RKO (cell line): ENCODE measurements at regions not wholly inside any gene's neighbourhood (a gene's known extent, or its start where the extent isn't known, plus 50 kb on each side); places are given as distances from the start of the nearest gene placed in this dataset.
A peak's percentile ranks its signal among the peaks of the same experiment; 100 is the strongest.
"Not testable (repeated sequence)": the region's sequence is repeated elsewhere in the genome, so short reads cannot be mapped to it uniquely, and the experiment has no call there.

Experiments used
- DNase-seq: peaks from one replicate; pipeline ENCODE4 v3.0.0-alpha.2; 2016; ENCODE audit warnings: low spot score

DNA sequence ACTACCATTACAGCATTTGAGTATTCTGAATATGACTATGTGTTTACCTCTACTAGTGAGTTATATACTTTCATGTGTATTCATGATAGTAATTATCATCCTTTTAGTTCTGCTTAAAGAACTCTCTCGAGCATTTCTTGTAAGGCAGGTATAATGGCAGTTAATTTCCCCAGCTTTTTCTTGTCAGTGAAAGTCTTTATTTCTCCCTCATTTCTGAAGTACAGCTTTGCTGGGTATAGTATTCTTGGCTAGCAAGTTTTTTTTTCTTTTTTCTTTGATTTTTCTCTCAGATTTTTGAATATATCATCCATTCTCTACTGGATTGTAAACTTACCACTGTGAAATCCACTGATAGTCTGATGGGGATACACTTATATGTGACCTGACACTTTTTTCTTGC is 165.9 kb upstream of the ARHGAP5 start:
- DNase-seq, result no peak

DNA sequence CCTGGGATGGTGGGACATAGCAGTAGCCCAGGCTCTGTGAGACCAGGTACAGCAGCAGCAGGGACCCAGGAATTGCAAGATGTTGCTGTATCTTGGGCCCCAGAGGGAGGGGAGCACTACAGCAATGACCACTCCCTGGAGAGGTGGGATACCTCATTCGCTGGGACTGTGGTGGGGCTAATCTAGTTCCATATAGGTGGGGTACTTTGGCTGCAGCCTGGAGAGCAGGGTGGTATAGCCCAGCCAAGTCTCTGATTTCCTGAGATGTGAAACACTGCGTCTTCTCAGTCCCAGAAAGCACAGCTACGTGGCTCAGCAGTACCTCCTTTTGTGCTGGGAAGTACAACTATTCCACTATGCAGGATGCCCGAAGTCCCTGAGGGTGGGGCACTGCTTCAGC is 163.7 kb upstream of the ARHGAP5 start:
- no peak for DNase-seq

DNA sequence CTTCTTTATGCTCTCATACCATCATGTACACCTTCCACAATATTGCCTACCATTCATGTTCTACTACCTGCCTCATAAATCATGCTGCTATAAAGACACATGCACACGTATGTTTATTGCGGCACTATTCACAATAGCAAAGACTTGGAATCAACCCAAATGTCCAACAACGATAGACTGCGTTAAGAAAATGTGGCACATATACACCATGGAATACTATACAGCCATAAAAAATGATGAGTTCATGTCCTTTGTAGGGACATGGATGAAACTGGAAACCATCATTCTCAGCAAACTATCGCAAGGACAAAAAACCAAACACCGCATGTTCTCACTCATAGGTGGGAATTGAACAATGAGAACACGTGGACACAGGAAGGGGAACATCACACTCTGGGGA is 158.8 kb upstream of the ARHGAP5 start:
- DNase-seq, result not testable (repeated sequence)

DNA sequence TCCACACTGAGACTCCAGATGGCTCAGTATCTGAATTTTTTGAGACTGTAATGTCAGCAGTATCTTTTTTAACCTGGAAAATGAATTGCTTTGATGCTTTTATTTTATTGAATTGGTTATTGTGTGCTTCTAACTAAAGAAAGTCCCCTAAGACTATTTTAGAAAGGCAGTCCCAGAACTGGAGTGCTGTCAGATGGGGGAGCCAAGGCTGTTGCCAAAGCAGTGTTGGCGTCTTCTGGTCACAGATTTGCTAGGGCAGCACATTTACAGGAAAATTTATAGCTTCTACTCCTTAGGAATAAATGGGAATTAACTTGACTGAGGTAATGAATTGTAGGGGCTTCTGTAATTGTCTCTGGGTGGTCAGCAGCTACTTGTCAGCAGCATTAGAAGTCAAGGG is 157.1 kb upstream of the ARHGAP5 start:
- DNase-seq, result no peak

DNA sequence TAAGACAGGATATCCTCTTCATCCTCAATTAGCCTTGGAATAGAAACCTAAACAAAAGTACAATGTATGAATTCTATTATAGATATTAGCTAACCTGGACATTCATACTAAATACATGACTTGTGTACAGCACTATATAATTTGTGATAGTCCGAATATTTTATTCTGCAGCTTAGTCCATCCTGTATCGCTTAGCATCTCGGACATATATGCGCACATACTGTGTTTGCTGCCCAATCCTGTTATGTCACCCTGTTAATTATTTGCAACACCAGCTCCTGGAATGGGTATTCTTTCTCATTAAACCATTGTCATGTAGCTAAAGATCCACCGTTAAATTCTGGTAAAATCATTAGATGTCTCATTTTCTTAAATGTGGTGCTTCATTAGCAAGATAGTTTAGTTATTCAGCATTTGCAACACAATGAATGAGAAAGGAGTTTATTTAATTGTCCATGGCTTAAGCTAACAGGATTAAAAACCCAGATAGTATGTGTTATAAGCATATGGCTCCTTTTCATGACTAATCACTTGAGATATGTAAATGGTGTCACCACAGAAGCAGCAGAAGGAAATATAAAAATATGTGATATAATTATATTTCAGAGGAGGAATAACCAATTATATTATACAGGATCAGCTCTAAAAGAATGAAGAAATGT is 156.0 kb upstream of the ARHGAP5 start:
- no peak for DNase-seq

DNA sequence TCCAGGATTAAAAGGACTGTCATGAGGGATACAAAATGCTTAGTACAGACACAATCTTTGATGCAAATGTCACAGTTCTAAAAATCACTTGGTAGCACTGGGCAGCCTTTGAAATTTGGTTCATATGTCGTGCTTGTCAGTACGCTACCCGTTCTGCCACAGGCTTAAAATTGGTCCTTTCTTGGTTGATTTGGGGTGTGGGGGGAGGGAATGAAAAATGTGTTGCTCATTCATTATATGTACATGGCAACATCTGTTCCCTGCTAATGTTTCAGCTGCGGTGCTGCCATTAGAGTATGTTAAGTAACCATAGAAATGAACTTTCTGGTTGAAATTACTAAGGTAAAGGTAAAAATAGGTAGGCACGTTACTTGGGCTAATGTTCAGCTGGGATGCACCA is 155.4 kb upstream of the ARHGAP5 start:
- no peak for DNase-seq

DNA sequence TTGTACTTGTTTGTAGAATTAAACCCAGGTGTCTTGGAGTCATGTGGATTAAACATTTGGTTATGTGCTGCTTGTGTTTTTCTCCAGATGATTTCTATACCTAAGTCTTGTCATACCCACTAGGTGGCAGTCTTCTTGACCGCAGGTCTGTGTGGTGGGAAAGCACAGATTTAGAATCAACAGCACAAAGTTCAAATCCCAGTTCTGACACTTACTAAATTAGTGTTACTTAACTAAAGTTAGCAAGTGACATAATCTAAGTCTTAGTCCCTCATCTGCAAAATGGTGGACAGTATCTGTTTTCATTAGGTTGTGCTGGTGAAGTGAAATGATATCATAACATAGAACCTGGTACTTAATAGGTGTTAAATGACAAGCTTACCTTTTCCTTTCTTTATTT is 151.0 kb upstream of the ARHGAP5 start:
- DNase-seq, result peak; percentile 77

DNA sequence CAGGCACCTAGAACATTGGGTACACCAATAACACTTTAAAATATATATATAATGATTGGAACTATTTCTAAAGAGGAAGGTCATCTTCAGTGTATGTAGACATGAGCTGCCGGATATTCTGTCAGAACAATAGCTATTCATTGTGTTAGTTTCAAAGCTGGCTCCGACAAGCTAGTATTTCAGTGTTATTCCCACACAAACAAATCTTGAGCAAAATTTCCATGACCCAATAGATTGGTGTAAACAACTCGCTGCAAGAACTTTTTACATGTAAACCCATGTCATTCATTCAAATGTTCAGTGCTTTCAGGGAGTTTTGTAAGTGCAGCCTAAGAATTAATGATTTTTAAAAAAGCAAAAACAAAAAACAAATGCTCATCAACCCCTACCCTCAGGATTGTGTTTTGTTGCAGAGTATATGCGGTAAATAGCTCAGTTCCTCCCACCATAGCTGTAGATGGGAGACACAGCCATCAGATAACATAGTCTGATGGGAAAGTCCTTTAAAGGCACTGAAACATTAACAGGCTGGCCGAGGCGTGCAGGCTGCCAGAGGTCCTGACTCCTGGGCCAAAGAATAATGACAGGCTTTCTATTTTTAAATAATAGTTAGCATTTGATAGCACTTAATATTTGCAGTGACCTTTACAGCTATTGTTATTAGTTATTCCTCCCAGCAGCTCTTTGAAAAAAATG is 150.3 kb upstream of the ARHGAP5 start:
- no peak for DNase-seq

DNA sequence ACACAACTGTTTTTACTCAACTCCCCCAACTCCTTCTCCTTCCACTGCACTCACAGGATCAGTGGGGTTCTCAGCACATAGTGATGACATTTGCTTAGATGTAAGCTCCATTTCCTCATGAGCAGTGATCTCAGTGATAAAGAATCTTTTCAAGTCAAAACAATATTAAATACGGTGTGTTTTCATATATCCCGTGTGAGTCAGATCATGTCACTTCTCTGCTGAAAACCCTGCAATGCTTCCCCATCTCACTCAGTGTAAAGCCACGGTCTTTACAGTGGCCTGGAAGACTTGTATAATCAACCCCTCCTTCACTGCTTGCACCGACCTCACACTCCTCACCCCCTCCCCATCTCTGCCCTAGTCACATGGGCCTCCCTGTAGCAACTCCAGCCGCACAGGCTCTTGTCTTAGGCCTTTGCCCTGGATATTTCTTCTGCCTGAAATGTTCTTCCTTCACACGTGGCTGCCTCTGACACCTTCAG is 149.7 kb upstream of the ARHGAP5 start:
- peak; percentile 80 for DNase-seq

DNA sequence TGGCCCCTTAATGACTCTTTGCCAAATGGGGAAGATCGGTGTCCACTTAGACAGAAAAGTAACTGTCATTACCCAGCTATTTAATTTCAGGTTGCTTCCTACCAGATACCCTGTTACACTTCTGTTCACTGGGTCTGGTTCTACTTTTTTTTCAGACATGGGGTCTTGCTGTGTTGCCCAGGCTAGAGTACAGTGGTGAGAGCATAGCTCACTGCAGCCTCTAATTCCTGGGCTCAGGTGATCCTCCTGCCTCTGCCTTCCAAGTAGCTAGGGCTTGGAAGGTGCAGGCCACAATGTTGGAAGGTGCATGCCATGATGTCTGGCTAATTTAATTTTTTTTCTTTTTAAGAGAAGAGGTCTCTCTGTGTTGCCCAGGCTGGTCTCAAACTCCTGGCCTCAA is 147.0 kb upstream of the ARHGAP5 start:
- no peak for DNase-seq

DNA sequence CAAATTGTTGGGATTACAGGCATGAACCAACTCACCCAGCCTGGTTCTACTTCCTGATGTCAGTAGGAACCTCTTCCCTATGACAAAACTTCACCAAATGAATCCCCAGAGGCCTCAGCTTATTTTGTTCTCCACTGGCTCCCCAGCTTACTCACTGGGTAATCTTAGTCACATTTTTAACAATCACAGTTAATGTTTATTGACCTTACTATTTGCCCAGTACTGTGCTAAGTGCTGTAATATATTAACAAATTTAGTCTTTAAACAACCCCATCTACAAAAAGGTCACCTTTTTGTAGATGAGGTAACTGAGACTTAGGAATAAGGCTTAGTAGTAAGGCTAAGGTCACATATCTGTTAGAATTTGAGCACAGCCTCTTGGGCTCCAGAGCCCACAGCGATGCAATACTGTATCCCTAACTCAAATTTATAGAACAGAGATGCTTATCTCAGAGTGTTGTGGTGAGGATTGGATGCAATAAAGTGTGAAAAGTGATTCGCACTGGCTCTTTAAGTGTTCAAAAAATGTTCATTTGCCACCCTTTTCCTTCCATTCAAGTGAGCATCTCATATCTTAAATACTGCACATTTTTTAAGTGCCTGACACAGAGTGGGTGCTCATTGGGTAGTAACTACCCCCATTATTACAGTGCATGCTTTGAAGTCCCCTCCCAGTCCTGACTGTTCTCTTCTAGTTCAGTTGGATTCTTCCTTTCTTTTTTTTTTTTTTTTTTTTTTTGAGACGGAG is 146.4 kb upstream of the ARHGAP5 start:
- peak; percentile 33 for DNase-seq

DNA sequence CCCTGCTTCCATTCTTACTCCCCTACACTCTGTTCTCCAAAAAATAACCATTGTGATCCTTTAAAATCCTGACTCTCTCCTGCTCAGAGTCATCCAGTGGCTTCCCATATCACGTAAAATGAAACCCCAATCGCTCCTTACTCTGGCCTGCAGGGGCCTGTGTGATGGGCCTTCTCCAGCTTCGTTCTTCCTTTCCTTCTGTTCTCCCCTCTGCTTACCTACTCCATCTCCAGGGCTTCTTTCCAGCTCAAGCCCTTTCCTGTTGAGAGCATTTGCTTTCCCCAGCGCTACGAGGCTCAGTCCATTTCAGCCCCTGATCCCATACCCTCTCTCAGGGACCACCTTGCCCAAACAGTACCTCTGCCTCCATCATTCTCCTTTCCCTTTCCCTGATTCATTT is 144.4 kb upstream of the ARHGAP5 start:
- DNase-seq, result no peak

DNA sequence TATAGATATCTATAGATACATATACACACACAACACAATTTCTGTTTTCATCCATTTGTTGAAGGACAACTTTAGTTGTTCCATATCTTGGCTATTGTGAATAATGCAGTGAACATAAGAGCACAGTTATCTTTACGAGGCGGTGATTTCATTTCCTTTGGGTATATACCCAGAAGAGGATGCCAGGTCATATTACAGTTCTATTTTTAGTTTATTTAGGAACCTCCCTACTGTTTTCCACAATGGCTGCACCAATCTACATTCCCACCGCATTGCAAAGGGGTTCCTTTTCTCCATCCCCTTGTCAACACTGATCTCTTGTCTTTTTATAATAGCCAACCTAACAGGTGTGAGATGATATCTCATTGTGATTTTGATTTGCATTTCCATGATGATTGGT is 143.4 kb upstream of the ARHGAP5 start:
- DNase-seq, result peak; percentile 27

DNA sequence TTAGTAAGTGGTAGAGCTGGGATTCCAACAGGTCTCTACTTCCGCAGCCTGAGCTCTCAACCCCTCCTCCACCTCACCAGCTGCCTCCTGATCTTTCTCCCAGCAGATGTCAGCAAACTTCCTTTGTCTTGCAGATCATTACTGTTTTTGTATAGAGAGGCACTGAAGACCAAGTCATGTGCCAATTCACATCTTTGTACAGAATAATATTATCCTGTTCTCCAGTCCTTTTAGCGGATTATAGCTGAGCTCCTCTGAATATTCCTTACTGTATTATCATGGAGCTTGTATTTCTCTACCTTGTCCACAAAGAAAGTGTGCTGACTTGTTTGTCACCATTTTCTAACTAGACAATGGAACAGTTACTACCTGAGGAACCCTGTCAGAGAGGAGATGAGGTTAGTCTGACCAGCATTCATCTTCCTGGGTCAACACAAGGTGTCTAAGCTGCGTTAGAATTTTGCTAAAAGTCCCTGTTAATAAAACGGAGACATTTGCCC is 142.3 kb upstream of the ARHGAP5 start:
- no peak for DNase-seq

DNA sequence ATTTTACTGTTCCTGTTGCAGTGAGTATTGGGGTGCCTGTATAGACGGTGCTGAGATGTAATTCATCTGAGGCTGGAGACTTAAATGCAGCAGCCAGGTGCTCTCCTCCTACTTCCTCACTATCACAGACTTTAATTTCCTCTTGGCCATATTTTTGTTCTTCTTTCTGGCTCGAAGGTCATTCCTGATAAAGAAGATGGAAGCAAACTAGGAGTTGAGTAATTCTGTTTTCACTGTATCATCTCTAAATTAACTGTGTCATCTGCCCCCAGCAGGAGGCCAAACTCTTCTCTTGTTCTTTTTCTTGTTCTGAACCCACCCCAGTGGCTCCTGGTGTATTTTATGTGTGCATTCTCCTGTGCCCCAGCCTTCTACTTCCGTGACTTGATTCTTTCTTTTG is 141.7 kb upstream of the ARHGAP5 start:
- DNase-seq, result no peak

DNA sequence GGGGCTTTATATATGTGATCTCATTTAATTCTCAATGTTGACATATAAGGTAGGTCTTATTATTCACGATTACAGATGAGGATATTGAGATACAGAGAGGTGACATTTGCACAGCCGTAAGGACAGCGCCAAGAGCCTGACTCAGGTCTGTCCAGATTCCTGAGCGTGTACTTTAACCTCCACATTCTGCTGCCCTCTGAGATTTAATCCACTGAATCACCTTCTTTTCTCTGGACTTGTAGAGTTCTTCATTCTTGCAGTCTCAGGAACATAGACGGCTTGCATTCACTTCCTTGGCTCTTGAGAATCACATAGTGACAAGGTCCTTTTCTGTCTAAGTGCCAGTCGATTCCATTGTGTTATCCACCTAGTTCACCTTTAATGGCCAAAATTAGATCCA is 141.0 kb upstream of the ARHGAP5 start:
- DNase-seq, result no peak

DNA sequence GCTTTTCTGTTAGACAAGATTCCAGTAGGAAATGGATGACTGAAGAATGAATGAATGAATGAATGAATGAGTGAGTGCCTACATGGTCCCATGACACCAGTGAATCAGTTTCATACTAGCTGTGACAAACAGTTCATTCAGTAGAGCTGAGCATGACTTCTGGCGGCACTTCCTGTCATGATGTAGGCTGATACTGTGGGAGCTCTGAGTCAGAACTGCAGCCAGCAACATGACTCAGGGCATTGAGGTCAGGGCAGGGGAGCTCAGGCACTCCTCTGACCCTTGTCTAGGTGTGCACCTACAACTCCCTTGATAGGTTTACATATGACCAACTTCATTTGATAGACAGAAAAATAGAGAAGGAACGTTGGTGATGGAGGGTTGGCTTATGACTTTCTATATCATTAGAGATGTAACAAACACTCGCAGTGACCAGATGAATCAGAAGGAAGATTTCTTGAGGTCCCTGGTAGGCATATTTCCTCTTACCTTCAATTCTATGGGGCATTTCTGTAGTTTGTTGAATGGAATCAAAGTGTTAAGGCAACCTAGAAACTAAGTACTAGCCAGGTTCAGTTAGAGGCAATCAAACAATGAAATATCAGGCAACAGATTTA is 139.3 kb upstream of the ARHGAP5 start:
- peak; percentile 98 for DNase-seq

DNA sequence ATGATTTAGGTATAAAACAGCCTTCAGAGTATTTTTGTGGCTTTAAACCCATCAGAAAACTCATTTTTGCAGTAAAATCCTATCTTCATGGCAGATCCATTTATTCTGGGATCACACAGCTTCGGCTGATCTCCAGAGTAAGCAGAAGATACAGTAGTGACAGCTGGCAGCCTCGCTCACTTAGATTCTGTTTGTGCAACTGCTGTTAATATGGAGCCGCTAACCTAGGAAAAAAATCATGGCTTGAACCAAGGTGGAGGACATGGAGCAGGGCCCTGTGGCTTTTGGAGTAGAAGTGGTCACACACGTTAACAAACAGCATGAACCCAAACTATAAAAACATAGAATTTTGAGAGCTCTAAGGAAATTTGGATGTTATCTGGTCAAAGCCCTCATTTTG is 137.2 kb upstream of the ARHGAP5 start:
- no peak for DNase-seq

DNA sequence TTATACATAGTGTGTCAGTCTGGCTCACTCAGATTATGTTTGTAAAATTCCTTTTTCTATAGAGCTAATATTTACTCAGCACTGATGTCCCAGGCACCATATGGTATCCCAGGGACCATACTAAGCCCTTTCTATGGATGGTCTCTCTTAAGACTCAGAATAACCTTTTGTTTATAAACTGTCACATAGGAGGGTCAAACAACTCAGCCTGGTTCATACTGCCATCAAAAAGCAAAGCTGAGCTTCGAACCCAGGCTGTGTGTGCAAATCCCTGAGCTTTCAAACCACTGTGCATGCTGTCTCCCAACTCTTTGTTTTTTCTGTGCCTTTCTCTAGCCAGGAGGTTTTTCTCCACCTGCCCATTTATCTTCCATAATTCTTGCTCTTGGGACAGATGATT is 135.6 kb upstream of the ARHGAP5 start:
- no peak for DNase-seq

DNA sequence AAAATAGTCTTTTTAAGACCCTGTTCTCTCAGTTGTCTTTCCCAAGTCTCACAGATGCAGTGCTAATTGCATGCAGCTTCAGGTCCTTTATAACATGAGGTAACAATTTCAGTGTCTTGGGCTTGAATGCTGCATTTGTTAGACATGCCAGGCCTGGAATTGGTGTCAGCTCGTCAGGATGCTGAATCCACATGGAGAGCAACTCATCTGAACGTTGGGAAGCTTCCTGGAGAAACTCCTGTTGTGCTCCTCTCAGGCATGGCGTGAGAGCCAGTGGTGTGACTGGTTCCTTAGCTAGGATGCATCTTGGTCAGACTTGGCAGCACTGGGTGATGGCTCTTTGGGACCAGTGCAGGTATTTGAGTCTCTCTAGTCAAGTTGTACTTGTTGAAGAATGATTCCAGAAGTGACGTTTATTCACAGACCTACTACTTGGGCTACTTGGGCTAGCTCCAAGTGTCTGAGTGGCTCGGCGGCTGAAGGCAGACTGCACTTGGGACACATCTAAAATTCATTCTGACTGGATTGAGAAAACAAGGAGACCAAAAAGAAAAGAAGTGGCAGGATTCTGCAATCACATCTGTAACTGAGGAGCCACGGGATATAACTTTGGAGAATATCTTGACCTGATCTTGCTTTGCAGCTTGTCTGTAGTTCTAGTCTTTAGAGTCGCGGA is 134.8 kb upstream of the ARHGAP5 start:
- DNase-seq, result no peak

DNA sequence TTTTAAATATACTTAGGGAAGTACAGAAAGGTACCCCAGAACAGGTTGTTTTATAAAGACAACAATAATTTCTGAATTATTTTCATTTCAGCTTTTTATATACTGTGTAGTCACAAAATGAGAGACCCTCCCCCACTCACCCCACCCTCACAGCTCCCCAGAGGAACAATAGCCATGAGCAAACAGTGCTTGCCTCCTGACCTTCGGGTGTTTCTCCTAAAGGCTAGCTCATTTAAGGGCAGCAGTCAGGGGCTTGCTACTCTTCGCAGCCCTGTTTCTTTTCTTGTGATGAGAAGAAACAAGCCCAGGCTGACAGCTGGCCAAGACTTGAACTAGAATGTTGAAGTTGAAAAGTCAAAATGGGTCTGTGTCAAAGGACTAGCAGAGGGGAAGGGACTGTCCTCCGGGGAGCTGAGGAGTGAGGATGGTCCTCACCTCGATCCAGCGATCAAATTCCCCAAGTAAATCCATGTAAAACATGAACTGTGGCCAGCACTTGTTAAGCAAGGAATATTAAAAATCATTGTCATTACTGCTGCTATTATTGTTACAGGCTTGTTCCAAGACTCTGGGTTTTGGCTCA is 133.8 kb upstream of the ARHGAP5 start:
- no peak for DNase-seq

DNA sequence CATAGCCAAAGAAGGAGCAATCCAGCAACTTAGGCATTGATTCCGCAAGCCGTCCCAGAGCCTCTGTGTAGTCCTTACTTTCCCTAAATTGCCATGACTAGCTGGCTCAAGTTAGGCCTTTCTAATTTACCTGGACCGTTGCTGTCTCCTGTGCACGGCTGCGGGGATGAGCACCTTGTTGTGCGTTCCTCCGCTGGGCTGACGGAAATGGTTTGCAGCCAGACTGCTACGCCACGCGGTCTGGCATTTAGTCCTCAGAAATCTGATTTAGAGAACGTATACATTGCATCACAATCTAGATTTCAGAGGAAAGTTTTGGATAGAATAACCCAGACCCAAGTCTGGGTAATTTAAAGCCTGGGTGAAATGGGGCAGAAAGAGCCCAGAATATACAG is 133.2 kb upstream of the ARHGAP5 start:
- no peak for DNase-seq
